WTC11 (cell line): ENCODE measurements at regions not wholly inside any gene's neighbourhood (a gene's known extent, or its start where the extent isn't known, plus 50 kb on each side); places are given as distances from the start of the nearest gene placed in this dataset.

Source experiments
- ATAC-seq: fragments of 200-7000 bp; cut with Tn5 transposase; 2 replicates; pipeline ENCODE4 v1.10.0; 2021; ENCODE audit warnings: mild to moderate bottlenecking, moderate library complexity
- CTCF ChIA-PET: fragments of 300-600 bp; sonication (Branson Sonifier 250); formaldehyde crosslinking; loops from one replicate; lab custom pipeline; 2021; ENCODE audit warnings: antibody characterized with exemption; lab: Charles Lee
- POLR2A ChIA-PET: fragments of 350-600 bp; sonication (Branson Sonifier 250); formaldehyde crosslinking; loops from one replicate; lab custom pipeline; 2021; ENCODE audit warnings: antibody characterized with exemption; lab: Charles Lee
- DNase-seq: peaks from one replicate; pipeline ENCODE4 v3.0.0; 2021; ENCODE audit warnings: low spot score
- H3K27ac Mint-ChIP-seq: 2 replicates; pipeline ENCODE4 v1.8.0; 2021; ENCODE audit warnings: mixed read lengths
- H3K27me3 Mint-ChIP-seq: 2 replicates; pipeline ENCODE4 v1.8.0; 2021; ENCODE audit warnings: low read depth, mild to moderate bottlenecking, moderate library complexity, mixed read lengths
- H3K36me3 Mint-ChIP-seq: 2 replicates; pipeline ENCODE4 v1.8.0; 2021; ENCODE audit warnings: mixed read lengths
- H3K4me1 Mint-ChIP-seq: 2 replicates; pipeline ENCODE4 v1.8.0; 2022; ENCODE audit warnings: mixed read lengths
- H3K4me3 Mint-ChIP-seq: 2 replicates; pipeline ENCODE4 v1.8.0; 2021; ENCODE audit warnings: mild to moderate bottlenecking, moderate library complexity, mixed read lengths
- H3K9me3 Mint-ChIP-seq: 2 replicates; pipeline ENCODE4 v1.8.0; 2021; ENCODE audit warnings: mixed read lengths
- ATF1 ChIP-seq: sonication (generic); formaldehyde crosslinking; IDR thresholded peaks from 2 replicates; pipeline ENCODE4 v1.8.1; 2023; ENCODE audit warnings: mild to moderate bottlenecking, moderate library complexity, missing genetic modification reagents
- CREM ChIP-seq: sonication (generic); formaldehyde crosslinking; IDR thresholded peaks from 2 replicates; pipeline ENCODE4 v1.8.1; 2022; ENCODE audit warnings: mild to moderate bottlenecking, missing genetic modification reagents, moderate library complexity
- ELF4 ChIP-seq: sonication (generic); formaldehyde crosslinking; IDR thresholded peaks from 2 replicates; pipeline ENCODE4 v1.8.1; 2022; ENCODE audit warnings: low read depth, mild to moderate bottlenecking, moderate library complexity, missing genetic modification reagents
- GABPB1 ChIP-seq: sonication (generic); formaldehyde crosslinking; IDR thresholded peaks from 2 replicates; pipeline ENCODE4 v1.8.1; 2023; ENCODE audit warnings: mild to moderate bottlenecking, missing genetic modification reagents
- MAX ChIP-seq: sonication (generic); formaldehyde crosslinking; IDR thresholded peaks from 2 replicates; pipeline ENCODE4 v1.8.0; 2022; ENCODE audit warnings: mild to moderate bottlenecking, missing genetic modification reagents
- NFATC4 ChIP-seq: fragments of 250-450 bp; sonication (Bioruptor Pico); IDR thresholded peaks from 2 replicates; pipeline ENCODE4 v1.9.0; 2021; ENCODE audit warnings: mild to moderate bottlenecking
- NR3C1 ChIP-seq: sonication (generic); formaldehyde crosslinking; conservative IDR thresholded peaks from 2 replicates; pipeline ENCODE4 v1.8.1; 2023; ENCODE audit warnings: low read depth, mild to moderate bottlenecking, missing genetic modification reagents
- OVOL2 ChIP-seq: fragments of 250-450 bp; sonication (Bioruptor Pico); IDR thresholded peaks from 2 replicates; pipeline ENCODE4 v1.9.0; 2021; ENCODE audit warnings: mild to moderate bottlenecking, borderline replicate concordance
- SMAD3 ChIP-seq: sonication (generic); formaldehyde crosslinking; IDR thresholded peaks from 2 replicates; pipeline ENCODE4 v1.8.0; 2022; ENCODE audit warnings: missing genetic modification reagents, mild to moderate bottlenecking, borderline replicate concordance
- SOX15 ChIP-seq: fragments of 250-450 bp; sonication (Bioruptor Pico); IDR thresholded peaks from 2 replicates; pipeline ENCODE4 v1.9.0; 2021; ENCODE audit warnings: mild to moderate bottlenecking
- STAT6 ChIP-seq: sonication (generic); formaldehyde crosslinking; conservative IDR thresholded peaks from 2 replicates; pipeline ENCODE4 v1.8.1; 2023; ENCODE audit warnings: mild to moderate bottlenecking, low read depth, missing genetic modification reagents, moderate library complexity
- TEAD1 ChIP-seq: sonication (generic); formaldehyde crosslinking; IDR thresholded peaks from 2 replicates; pipeline ENCODE4 v1.8.0; 2022; ENCODE audit warnings: mild to moderate bottlenecking, missing genetic modification reagents
- ZNF138 ChIP-seq: sonication (generic); formaldehyde crosslinking; conservative IDR thresholded peaks from 2 replicates; pipeline ENCODE4 v1.8.1; 2022; ENCODE audit warnings: mild to moderate bottlenecking, moderate library complexity, missing genetic modification reagents
- ZNF425 ChIP-seq: fragments of 250-450 bp; sonication (Bioruptor Pico); conservative IDR thresholded peaks from 2 replicates; pipeline ENCODE4 v1.9.0; 2021; ENCODE audit warnings: mild to moderate bottlenecking
- TF ChIP-seq, protein P1 (sequence below): fragments of 200-600 bp; IDR thresholded peaks from 2 replicates; pipeline ENCODE4 v1.8.0; 2022; ENCODE audit warnings: antibody characterized with exemption
- TF ChIP-seq, protein P2 (sequence below): sonication (generic); formaldehyde crosslinking; IDR thresholded peaks from 2 replicates; pipeline ENCODE4 v1.8.1; 2023; ENCODE audit warnings: mild to moderate bottlenecking, missing genetic modification reagents
- TF ChIP-seq, protein P3 (sequence below): fragments of 250-450 bp; sonication (Bioruptor Pico); IDR thresholded peaks from 2 replicates; pipeline ENCODE4 v2.1.2; 2022; ENCODE audit warnings: mild to moderate bottlenecking, moderate library complexity
- TF ChIP-seq, protein P4 (sequence below): sonication (generic); formaldehyde crosslinking; IDR thresholded peaks from 2 replicates; pipeline ENCODE4 v1.8.1; 2022; ENCODE audit warnings: missing genetic modification reagents, borderline replicate concordance
- TF ChIP-seq, protein P5 (sequence below): sonication (generic); formaldehyde crosslinking; IDR thresholded peaks from 2 replicates; pipeline ENCODE4 v1.8.0; 2022; ENCODE audit warnings: mild to moderate bottlenecking, missing genetic modification reagents

DNA sequence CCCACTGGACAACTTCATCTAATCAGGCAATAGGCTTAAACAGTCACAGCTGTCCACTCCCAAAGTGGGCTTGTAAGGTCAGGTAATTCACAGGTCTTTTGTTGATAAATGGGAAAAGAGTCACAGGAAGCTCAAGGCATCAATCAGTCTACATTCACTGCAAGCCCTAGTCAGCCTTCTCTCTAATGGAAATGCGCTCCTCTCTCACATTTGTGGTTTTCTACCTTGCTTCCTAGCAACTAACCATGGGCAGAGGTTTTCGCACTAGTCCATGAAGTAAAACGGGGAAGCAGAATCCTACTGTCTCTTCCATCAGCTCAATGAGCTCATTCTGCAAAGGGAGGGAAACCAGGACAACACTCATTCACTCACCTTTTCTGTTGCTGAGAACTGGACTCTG, 53.5 kb upstream of the APBB1IP start:
- DNase-seq = no peak
- H3K27me3 Mint-ChIP-seq = 0 out of 2 replicates have a peak, but pooled peaks cover 2% of the 10 kb centered on the region
- CTCF ChIA-PET = no interaction called here
- H3K27ac Mint-ChIP-seq = no peak overlapping the region
- POLR2A ChIA-PET = interaction anchor here (0.6 kb wide), 1 partner anchor 102 kb away, joined by 5 read pairs; no protein-coding TSS in a partner anchor
- peaks cover 3% of the 10 kb centered on the region for H3K4me1 Mint-ChIP-seq
- H3K4me3 Mint-ChIP-seq = no peak overlapping the region
- no peak for TF ChIP-seq NR3C1 (CRISPR knock-in tag)
- TF ChIP-seq, protein P1, sequence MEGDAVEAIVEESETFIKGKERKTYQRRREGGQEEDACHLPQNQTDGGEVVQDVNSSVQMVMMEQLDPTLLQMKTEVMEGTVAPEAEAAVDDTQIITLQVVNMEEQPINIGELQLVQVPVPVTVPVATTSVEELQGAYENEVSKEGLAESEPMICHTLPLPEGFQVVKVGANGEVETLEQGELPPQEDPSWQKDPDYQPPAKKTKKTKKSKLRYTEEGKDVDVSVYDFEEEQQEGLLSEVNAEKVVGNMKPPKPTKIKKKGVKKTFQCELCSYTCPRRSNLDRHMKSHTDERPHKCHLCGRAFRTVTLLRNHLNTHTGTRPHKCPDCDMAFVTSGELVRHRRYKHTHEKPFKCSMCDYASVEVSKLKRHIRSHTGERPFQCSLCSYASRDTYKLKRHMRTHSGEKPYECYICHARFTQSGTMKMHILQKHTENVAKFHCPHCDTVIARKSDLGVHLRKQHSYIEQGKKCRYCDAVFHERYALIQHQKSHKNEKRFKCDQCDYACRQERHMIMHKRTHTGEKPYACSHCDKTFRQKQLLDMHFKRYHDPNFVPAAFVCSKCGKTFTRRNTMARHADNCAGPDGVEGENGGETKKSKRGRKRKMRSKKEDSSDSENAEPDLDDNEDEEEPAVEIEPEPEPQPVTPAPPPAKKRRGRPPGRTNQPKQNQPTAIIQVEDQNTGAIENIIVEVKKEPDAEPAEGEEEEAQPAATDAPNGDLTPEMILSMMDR = no peak
- TF ChIP-seq, protein P2, sequence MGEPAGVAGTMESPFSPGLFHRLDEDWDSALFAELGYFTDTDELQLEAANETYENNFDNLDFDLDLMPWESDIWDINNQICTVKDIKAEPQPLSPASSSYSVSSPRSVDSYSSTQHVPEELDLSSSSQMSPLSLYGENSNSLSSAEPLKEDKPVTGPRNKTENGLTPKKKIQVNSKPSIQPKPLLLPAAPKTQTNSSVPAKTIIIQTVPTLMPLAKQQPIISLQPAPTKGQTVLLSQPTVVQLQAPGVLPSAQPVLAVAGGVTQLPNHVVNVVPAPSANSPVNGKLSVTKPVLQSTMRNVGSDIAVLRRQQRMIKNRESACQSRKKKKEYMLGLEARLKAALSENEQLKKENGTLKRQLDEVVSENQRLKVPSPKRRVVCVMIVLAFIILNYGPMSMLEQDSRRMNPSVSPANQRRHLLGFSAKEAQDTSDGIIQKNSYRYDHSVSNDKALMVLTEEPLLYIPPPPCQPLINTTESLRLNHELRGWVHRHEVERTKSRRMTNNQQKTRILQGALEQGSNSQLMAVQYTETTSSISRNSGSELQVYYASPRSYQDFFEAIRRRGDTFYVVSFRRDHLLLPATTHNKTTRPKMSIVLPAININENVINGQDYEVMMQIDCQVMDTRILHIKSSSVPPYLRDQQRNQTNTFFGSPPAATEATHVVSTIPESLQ = no peak
- no peak for TF ChIP-seq SOX15 (CRISPR knock-in tag)
- TF ChIP-seq ATF1 (CRISPR knock-in tag) = no peak
- no peak for TF ChIP-seq TEAD1 (CRISPR knock-in tag)
- TF ChIP-seq, protein P3, sequence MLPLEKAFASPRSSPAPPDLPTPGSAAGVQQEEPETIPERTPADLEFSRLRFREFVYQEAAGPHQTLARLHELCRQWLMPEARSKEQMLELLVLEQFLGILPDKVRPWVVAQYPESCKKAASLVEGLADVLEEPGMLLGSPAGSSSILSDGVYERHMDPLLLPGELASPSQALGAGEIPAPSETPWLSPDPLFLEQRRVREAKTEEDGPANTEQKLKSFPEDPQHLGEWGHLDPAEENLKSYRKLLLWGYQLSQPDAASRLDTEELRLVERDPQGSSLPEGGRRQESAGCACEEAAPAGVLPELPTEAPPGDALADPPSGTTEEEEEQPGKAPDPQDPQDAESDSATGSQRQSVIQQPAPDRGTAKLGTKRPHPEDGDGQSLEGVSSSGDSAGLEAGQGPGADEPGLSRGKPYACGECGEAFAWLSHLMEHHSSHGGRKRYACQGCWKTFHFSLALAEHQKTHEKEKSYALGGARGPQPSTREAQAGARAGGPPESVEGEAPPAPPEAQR = no peak
- no peak for TF ChIP-seq ELF4 (CRISPR knock-in tag)
- no peak for TF ChIP-seq ZNF425 (CRISPR knock-in tag)
- TF ChIP-seq NFATC4 = no peak
- TF ChIP-seq MAX (CRISPR knock-in tag) = no peak
- no peak for TF ChIP-seq GABPB1 (CRISPR knock-in tag)
- TF ChIP-seq STAT6 (CRISPR knock-in tag) = no peak
- TF ChIP-seq CREM (CRISPR knock-in tag) = no peak
- TF ChIP-seq OVOL2 = no peak
- TF ChIP-seq, protein P4, sequence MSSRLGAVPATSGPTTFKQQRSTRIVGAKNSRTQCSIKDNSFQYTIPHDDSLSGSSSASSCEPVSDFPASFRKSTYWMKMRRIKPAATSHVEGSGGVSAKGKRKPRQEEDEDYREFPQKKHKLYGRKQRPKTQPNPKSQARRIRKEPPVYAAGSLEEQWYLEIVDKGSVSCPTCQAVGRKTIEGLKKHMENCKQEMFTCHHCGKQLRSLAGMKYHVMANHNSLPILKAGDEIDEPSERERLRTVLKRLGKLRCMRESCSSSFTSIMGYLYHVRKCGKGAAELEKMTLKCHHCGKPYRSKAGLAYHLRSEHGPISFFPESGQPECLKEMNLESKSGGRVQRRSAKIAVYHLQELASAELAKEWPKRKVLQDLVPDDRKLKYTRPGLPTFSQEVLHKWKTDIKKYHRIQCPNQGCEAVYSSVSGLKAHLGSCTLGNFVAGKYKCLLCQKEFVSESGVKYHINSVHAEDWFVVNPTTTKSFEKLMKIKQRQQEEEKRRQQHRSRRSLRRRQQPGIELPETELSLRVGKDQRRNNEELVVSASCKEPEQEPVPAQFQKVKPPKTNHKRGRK (CRISPR knock-in tag) = no peak
- no peak for TF ChIP-seq ZNF138 (CRISPR knock-in tag)
- TF ChIP-seq, protein P5, sequence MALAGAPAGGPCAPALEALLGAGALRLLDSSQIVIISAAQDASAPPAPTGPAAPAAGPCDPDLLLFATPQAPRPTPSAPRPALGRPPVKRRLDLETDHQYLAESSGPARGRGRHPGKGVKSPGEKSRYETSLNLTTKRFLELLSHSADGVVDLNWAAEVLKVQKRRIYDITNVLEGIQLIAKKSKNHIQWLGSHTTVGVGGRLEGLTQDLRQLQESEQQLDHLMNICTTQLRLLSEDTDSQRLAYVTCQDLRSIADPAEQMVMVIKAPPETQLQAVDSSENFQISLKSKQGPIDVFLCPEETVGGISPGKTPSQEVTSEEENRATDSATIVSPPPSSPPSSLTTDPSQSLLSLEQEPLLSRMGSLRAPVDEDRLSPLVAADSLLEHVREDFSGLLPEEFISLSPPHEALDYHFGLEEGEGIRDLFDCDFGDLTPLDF (CRISPR knock-in tag) = no peak
- no peak for TF ChIP-seq SMAD3 (CRISPR knock-in tag)
- peaks cover 3% of the 10 kb centered on the region for H3K9me3 Mint-ChIP-seq
- H3K36me3 Mint-ChIP-seq = no peaks in the 10 kb centered on the region
- peak; percentile 52 for ATAC-seq
